Astrocyte (in vitro differentiated cells and primary cell): ENCODE measurements at regions not wholly inside any gene's neighbourhood (a gene's known extent, or its start where the extent isn't known, plus 50 kb on each side); places are given as distances from the start of the nearest gene placed in this dataset.

ENCODE experiments used
- DNase-seq: peaks from one replicate; pipeline ENCODE4 v3.0.0-alpha.2; 2010; ENCODE audit warnings: low read depth
- FAIRE-seq: peaks from 2 replicates; lab custom pipeline; 2011; peaks lifted over from hg19 to GRCh38; lab: Jason Lieb, UNC
- H2AFZ ChIP-seq: 2 replicates; pipeline ENCODE4 v1.6.0; 2012; ENCODE audit warnings: low read depth, low read length, inconsistent platforms
- H3K27ac ChIP-seq: 2 replicates; pipeline ENCODE4 v1.5.1; 2011; ENCODE audit warnings: low read depth, low read length, inconsistent platforms
- H3K27me3 ChIP-seq: 2 replicates; pipeline ENCODE4 v1.6.0; 2011; ENCODE audit warnings: low read length, inconsistent platforms; ENCODE audit not compliant: insufficient read depth
- H3K36me3 ChIP-seq: 2 replicates; pipeline ENCODE4 v1.5.1; 2011; ENCODE audit warnings: low read length, inconsistent platforms; ENCODE audit not compliant: insufficient read depth
- H3K4me1 ChIP-seq: 2 replicates; pipeline ENCODE4 v1.5.1; 2011; ENCODE audit warnings: low read length, inconsistent platforms; ENCODE audit not compliant: insufficient read depth
- H3K4me2 ChIP-seq: 2 replicates; pipeline ENCODE4 v1.6.0; 2012; ENCODE audit warnings: low read length, inconsistent platforms
- H3K4me3 ChIP-seq: 2 replicates; pipeline ENCODE4 v1.5.1; 2011; ENCODE audit warnings: low read depth, mild to moderate bottlenecking, low read length, inconsistent platforms; ENCODE audit not compliant: insufficient read depth
- H3K79me2 ChIP-seq: 2 replicates; pipeline ENCODE4 v1.6.0; 2012; ENCODE audit warnings: mild to moderate bottlenecking, low read length, inconsistent platforms; ENCODE audit not compliant: insufficient read depth
- H3K9ac ChIP-seq: 2 replicates; pipeline ENCODE4 v1.6.0; 2012; ENCODE audit warnings: mild to moderate bottlenecking, low read length, inconsistent platforms
- H3K9me3 ChIP-seq: 2 replicates; pipeline ENCODE4 v1.5.1; 2012; ENCODE audit warnings: low read depth, mild to moderate bottlenecking, low read length, inconsistent platforms; ENCODE audit not compliant: insufficient read depth
- H4K20me1 ChIP-seq: 2 replicates; pipeline ENCODE4 v1.6.0; 2012; ENCODE audit warnings: low read length, inconsistent platforms; ENCODE audit not compliant: insufficient read depth
- H3K27ac Mint-ChIP-seq: one replicate; pipeline ENCODE4 v1.8.0; 2021; ENCODE audit warnings: mild to moderate bottlenecking, mixed read lengths; ENCODE audit not compliant: unreplicated experiment
- H3K27me3 Mint-ChIP-seq: one replicate; pipeline ENCODE4 v1.8.0; 2021; ENCODE audit warnings: low read depth, mixed read lengths; ENCODE audit not compliant: unreplicated experiment
- H3K36me3 Mint-ChIP-seq: one replicate; pipeline ENCODE4 v1.8.0; 2021; ENCODE audit warnings: low read depth, mixed read lengths; ENCODE audit not compliant: unreplicated experiment
- H3K4me1 Mint-ChIP-seq: one replicate; pipeline ENCODE4 v1.8.0; 2021; ENCODE audit warnings: low read depth, mixed read lengths; ENCODE audit not compliant: unreplicated experiment
- H3K4me3 Mint-ChIP-seq: one replicate; pipeline ENCODE4 v1.8.0; 2021; ENCODE audit warnings: mild to moderate bottlenecking, moderate library complexity, mixed read lengths; ENCODE audit not compliant: unreplicated experiment
- H3K9me3 Mint-ChIP-seq: one replicate; pipeline ENCODE4 v1.8.0; 2021; ENCODE audit warnings: mild to moderate bottlenecking, mixed read lengths; ENCODE audit not compliant: unreplicated experiment
- CTCF ChIP-seq: IDR thresholded peaks from 2 replicates; pipeline ENCODE4 v1.5.1; 2011; ENCODE audit warnings: low read depth, mild to moderate bottlenecking, inconsistent platforms, low read length, moderate library complexity; ENCODE audit not compliant: insufficient read depth
- EZH2 ChIP-seq: IDR thresholded peaks from 2 replicates; pipeline ENCODE4 v1.6.1; 2012; ENCODE audit warnings: mild to moderate bottlenecking, low read length, inconsistent platforms; ENCODE audit not compliant: insufficient read depth

- Histone ChIP-seq H3K4me2 (no peak overlapping the region), H4K20me1 (no peaks in the 10 kb centered on the region), H2AFZ (no peak overlapping the region), H3K4me1 (no peaks in the 10 kb centered on the region), H3K27ac (no peak overlapping the region), H3K36me3 (no peaks in the 10 kb centered on the region), H3K79me2 (no peaks in the 10 kb centered on the region), H3K9me3 (no peaks in the 10 kb centered on the region), H3K9ac (no peak overlapping the region), H3K4me3 (no peak overlapping the region), H3K27me3 (peaks cover 8% of the 10 kb centered on the region)
- FAIRE-seq, result no peak
- peaks cover 20% of the 10 kb centered on the region for H3K27me3 Mint-ChIP-seq
- H3K27ac Mint-ChIP-seq, result no peak overlapping the region
- H3K9me3 Mint-ChIP-seq, result peaks cover 2% of the 10 kb centered on the region
- TF ChIP-seq EZH2 (no peak), CTCF (no peak)
- no peaks in the 10 kb centered on the region for H3K36me3 Mint-ChIP-seq
- no peak for DNase-seq
- H3K4me1 Mint-ChIP-seq, result no peaks in the 10 kb centered on the region
- H3K4me3 Mint-ChIP-seq, result no peak overlapping the region
Measured at GRCh38 chr21:35686156-35686555, 374.2 kb downstream of the SETD4 start.

GRCh38 chr21:35683664-35684304 lies 376.5 kb downstream of the SETD4 start:
- H3K4me2 ChIP-seq, result no peak overlapping the region
- H3K4me1 Mint-ChIP-seq, result no peaks in the 10 kb centered on the region
- H3K27me3 Mint-ChIP-seq, result peaks cover 17% of the 10 kb centered on the region
- no peaks in the 10 kb centered on the region for H3K36me3 Mint-ChIP-seq
- H3K27ac Mint-ChIP-seq, result no peak overlapping the region
- H3K9me3 ChIP-seq, result no peaks in the 10 kb centered on the region
- H3K36me3 ChIP-seq, result no peaks in the 10 kb centered on the region
- peaks cover 8% of the 10 kb centered on the region for H3K27me3 ChIP-seq
- H3K9me3 Mint-ChIP-seq, result no peaks in the 10 kb centered on the region
- H4K20me1 ChIP-seq, result no peaks in the 10 kb centered on the region
- H3K4me3 Mint-ChIP-seq, result no peak overlapping the region
- no peaks in the 10 kb centered on the region for H3K79me2 ChIP-seq
- no peak overlapping the region for H3K4me3 ChIP-seq
- H3K4me1 ChIP-seq, result no peaks in the 10 kb centered on the region
- H2AFZ ChIP-seq, result no peak overlapping the region
- no peak overlapping the region for H3K27ac ChIP-seq
- FAIRE-seq (no peak), DNase-seq (no peak)
- TF ChIP-seq EZH2 (no peak), CTCF (no peak)
- H3K9ac ChIP-seq, result no peak overlapping the region

GRCh38 chr21:35682904-35683549 lies 377.3 kb downstream of the SETD4 start:
- Mint-ChIP-seq H3K4me3 (no peak overlapping the region), H3K27ac (no peak overlapping the region), H3K36me3 (no peaks in the 10 kb centered on the region), H3K4me1 (no peaks in the 10 kb centered on the region), H3K27me3 (peaks cover 15% of the 10 kb centered on the region), H3K9me3 (no peaks in the 10 kb centered on the region)
- Histone ChIP-seq H3K9ac (no peak overlapping the region), H3K4me3 (no peak overlapping the region), H3K27ac (no peak overlapping the region), H4K20me1 (no peaks in the 10 kb centered on the region), H3K9me3 (no peaks in the 10 kb centered on the region), H3K4me2 (no peak overlapping the region), H3K4me1 (no peaks in the 10 kb centered on the region), H2AFZ (no peak overlapping the region), H3K36me3 (no peaks in the 10 kb centered on the region), H3K79me2 (no peaks in the 10 kb centered on the region), H3K27me3 (peaks cover 8% of the 10 kb centered on the region)
- no peak for FAIRE-seq
- no peak for TF ChIP-seq EZH2
- no peak for TF ChIP-seq CTCF
- DNase-seq, result no peak
